ENCODE measurements at regions not wholly inside any gene's neighbourhood (a gene's known extent, or its start where the extent isn't known, plus 50 kb on each side); places are given as distances from the start of the nearest gene placed in this dataset.

DNA sequence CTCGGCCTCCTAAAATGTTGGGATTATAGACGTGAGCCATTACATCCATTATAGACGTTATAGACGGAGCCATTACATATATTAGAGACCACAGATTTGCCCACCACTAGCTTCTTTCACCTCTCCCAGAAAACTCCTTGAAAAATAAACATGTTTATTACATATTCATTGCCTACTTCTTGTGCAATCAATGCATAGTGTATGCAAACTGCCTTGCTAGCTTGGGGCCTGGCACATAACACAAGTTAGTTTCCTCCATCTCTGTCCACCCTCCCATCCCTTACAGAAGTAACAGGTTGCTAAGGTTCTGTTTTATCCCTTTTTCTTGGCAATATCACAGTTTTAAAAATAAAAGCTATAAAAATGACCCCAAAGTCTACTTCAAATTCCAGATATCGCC lies 66.4 kb upstream of the KRR1 start:
- ChIA-PET POLR2A (no interaction called here), CTCF (interaction anchor here (0.8 to 1.2 kb wide), 2 partner anchors 12 to 454 kb away, joined by 3 read pairs; partner anchors contain the start of gene PHLDA1)
- intact Hi-C loops (cut with DNase I, micrococcal nuclease): no loop called here
- ATAC-seq (ENCODE audit: poor library complexity) (no peak), DNase-seq (no peak)
- H3K36me3 Mint-ChIP-seq (ENCODE audit: low read depth): no peaks in the 10 kb centered on the region
- H3K27me3 ChIP-seq (ENCODE audit: control insufficient read depth in 1 of 2, insufficient read depth in 2 of 2, low read length in 2 of 2): no peaks in the 10 kb centered on the region
- no peak overlapping the region for H3K27ac Mint-ChIP-seq
- H3K27me3 Mint-ChIP-seq: peaks cover 4% of the 10 kb centered on the region
- H3K4me3 ChIP-seq (ENCODE audit: low read length): no peak overlapping the region
- no peak overlapping the region for H3K4me3 Mint-ChIP-seq
- no peaks in the 10 kb centered on the region for H3K9me3 Mint-ChIP-seq
- H3K4me1 ChIP-seq (ENCODE audit: insufficient read depth, low read length): no peaks in the 10 kb centered on the region
- H3K9me3 ChIP-seq (ENCODE audit: control insufficient read depth in 1 of 2, insufficient read depth in 1 of 2, low read length in 2 of 2): no peaks in the 10 kb centered on the region
- H3K4me1 Mint-ChIP-seq (ENCODE audit: low read depth): no peaks in the 10 kb centered on the region
- no peaks in the 10 kb centered on the region for H3K36me3 ChIP-seq (ENCODE audit: insufficient read depth, low read length)
- H3K27ac ChIP-seq (ENCODE audit: low read depth in 1 of 2, low read length in 2 of 2): no peak overlapping the region
- no peak for TF ChIP-seq CTCF (IDR thresholded peaks at IDR 0.05)

- H3K4me1 Mint-ChIP-seq (ENCODE audit: low read depth): no peaks in the 10 kb centered on the region
- no peak for ATAC-seq (ENCODE audit: poor library complexity)
- Histone ChIP-seq H3K27ac (ENCODE audit: low read depth in 1 of 2, low read length in 2 of 2) (no peak overlapping the region), H3K4me1 (ENCODE audit: insufficient read depth, low read length) (no peaks in the 10 kb centered on the region), H3K4me3 (ENCODE audit: low read length) (no peak overlapping the region), H3K36me3 (ENCODE audit: insufficient read depth, low read length) (no peaks in the 10 kb centered on the region), H3K27me3 (ENCODE audit: control insufficient read depth in 1 of 2, insufficient read depth in 2 of 2, low read length in 2 of 2) (no peaks in the 10 kb centered on the region), H3K9me3 (ENCODE audit: control insufficient read depth in 1 of 2, insufficient read depth in 1 of 2, low read length in 2 of 2) (no peaks in the 10 kb centered on the region)
- intact Hi-C loops (cut with DNase I, micrococcal nuclease): no loop called here
- no peak overlapping the region for H3K4me3 Mint-ChIP-seq
- H3K36me3 Mint-ChIP-seq (ENCODE audit: low read depth): no peaks in the 10 kb centered on the region
- TF ChIP-seq CTCF (IDR thresholded peaks at IDR 0.05): no peak
- ChIA-PET CTCF (no interaction called here), POLR2A (no interaction called here)
- no peak overlapping the region for H3K27ac Mint-ChIP-seq
- no peaks in the 10 kb centered on the region for H3K9me3 Mint-ChIP-seq
- H3K27me3 Mint-ChIP-seq: peaks cover 4% of the 10 kb centered on the region
- no peak for DNase-seq
Observed at GRCh38 chr12:75571656-75572205, 60.3 kb upstream of the KRR1 start.

- Mint-ChIP-seq H3K36me3 (ENCODE audit: low read depth) (no peaks in the 10 kb centered on the region), H3K9me3 (no peaks in the 10 kb centered on the region), H3K4me1 (ENCODE audit: low read depth) (no peaks in the 10 kb centered on the region), H3K27me3 (peaks cover 4% of the 10 kb centered on the region), H3K27ac (no peak overlapping the region), H3K4me3 (no peak overlapping the region)
- H3K27ac ChIP-seq (ENCODE audit: low read depth in 1 of 2, low read length in 2 of 2): no peak overlapping the region
- no peaks in the 10 kb centered on the region for H3K36me3 ChIP-seq (ENCODE audit: insufficient read depth, low read length)
- TF ChIP-seq CTCF (IDR thresholded peaks at IDR 0.05): no peak
- POLR2A ChIA-PET: no interaction called here
- no peak for DNase-seq
- no peaks in the 10 kb centered on the region for H3K4me1 ChIP-seq (ENCODE audit: insufficient read depth, low read length)
- CTCF ChIA-PET: no interaction called here
- H3K4me3 ChIP-seq (ENCODE audit: low read length): no peak overlapping the region
- H3K9me3 ChIP-seq (ENCODE audit: control insufficient read depth in 1 of 2, insufficient read depth in 1 of 2, low read length in 2 of 2): no peaks in the 10 kb centered on the region
- intact Hi-C loops (cut with DNase I, micrococcal nuclease): no loop called here
- no peaks in the 10 kb centered on the region for H3K27me3 ChIP-seq (ENCODE audit: control insufficient read depth in 1 of 2, insufficient read depth in 2 of 2, low read length in 2 of 2)
- ATAC-seq (ENCODE audit: poor library complexity): no peak
Observed at GRCh38 chr12:75571204-75571603, 59.8 kb upstream of the KRR1 start.

Measured in CD4-positive, alpha-beta T cell (primary cell).